SK-N-SH treated with all-trans-retinoic acid at 6 μM for 48 hours (cell line): ENCODE measurements at regions not wholly inside any gene's neighbourhood (a gene's known extent, or its start where the extent isn't known, plus 50 kb on each side); places are given as distances from the start of the nearest gene placed in this dataset.

ENCODE experiments used
- ATAC-seq: fragments of 200-7000 bp; cut with Tn5 transposase; 3 replicates; pipeline ENCODE4 v1.9.1; 2020; ENCODE audit warnings: mild to moderate bottlenecking, moderate library complexity
- ARNTL ChIP-seq: fragments of 450-650 bp; formaldehyde crosslinking; IDR thresholded peaks from 2 replicates; pipeline ENCODE4 v1.5.0; 2020; ENCODE audit warnings: low read depth, mild to moderate bottlenecking, moderate library complexity, borderline replicate concordance
- BACH2 ChIP-seq: fragments of 250-450 bp; sonication (Bioruptor Pico); IDR thresholded peaks from 2 replicates; pipeline ENCODE4 v1.9.0; 2021; ENCODE audit warnings: mild to moderate bottlenecking, borderline replicate concordance
- CSDC2 ChIP-seq: fragments of 250-450 bp; sonication (Bioruptor Pico); IDR thresholded peaks from 2 replicates; pipeline ENCODE4 v1.5.0; 2020; ENCODE audit warnings: mild to moderate bottlenecking, moderate library complexity
- CSRNP3 ChIP-seq: fragments of 250-450 bp; sonication (Bioruptor Pico); IDR thresholded peaks from 2 replicates; pipeline ENCODE4 v1.5.1; 2021; ENCODE audit warnings: mild to moderate bottlenecking, moderate library complexity
- ESRRG ChIP-seq: fragments of 250-450 bp; sonication (Bioruptor Pico); IDR thresholded peaks from 2 replicates; pipeline ENCODE4 v1.6.1; 2021; ENCODE audit warnings: mild to moderate bottlenecking
- GLIS3 ChIP-seq: fragments of 250-450 bp; sonication (Bioruptor Pico); IDR thresholded peaks from 2 replicates; pipeline ENCODE4 v1.5.0; 2020; ENCODE audit warnings: mild to moderate bottlenecking, moderate library complexity
- ISL1 ChIP-seq: fragments of 250-450 bp; sonication (Bioruptor Pico); IDR thresholded peaks from 2 replicates; pipeline ENCODE4 v2.1.2; 2022; ENCODE audit warnings: mild to moderate bottlenecking, moderate library complexity
- OSR1 ChIP-seq: fragments of 250-450 bp; sonication (Bioruptor Pico); IDR thresholded peaks from 2 replicates; pipeline ENCODE4 v1.8.0; 2022; ENCODE audit warnings: moderate library complexity, mild to moderate bottlenecking, inconsistent platforms
- PATZ1 ChIP-seq: fragments of 250-450 bp; sonication (Bioruptor Pico); IDR thresholded peaks from 2 replicates; pipeline ENCODE4 v1.8.0; 2020; ENCODE audit warnings: mild to moderate bottlenecking, moderate library complexity, borderline replicate concordance
- POU6F1 ChIP-seq: fragments of 250-450 bp; sonication (Bioruptor Pico); IDR thresholded peaks from 2 replicates; pipeline ENCODE4 v1.8.0; 2021; ENCODE audit warnings: low read depth, mild to moderate bottlenecking, moderate library complexity, borderline replicate concordance
- SNAI2 ChIP-seq: fragments of 250-450 bp; sonication (Bioruptor Pico); IDR thresholded peaks from 2 replicates; pipeline ENCODE4 v1.5.0; 2020; ENCODE audit warnings: mild to moderate bottlenecking, moderate library complexity
- TSHZ2 ChIP-seq: fragments of 250-450 bp; sonication (Bioruptor Pico); IDR thresholded peaks from 2 replicates; pipeline ENCODE4 v1.5.0; 2020; ENCODE audit warnings: mild to moderate bottlenecking, moderate library complexity
- ZC3H10 ChIP-seq: fragments of 250-450 bp; sonication (Bioruptor Pico); IDR thresholded peaks from 2 replicates; pipeline ENCODE4 v1.5.1; 2021; ENCODE audit warnings: mild to moderate bottlenecking, moderate library complexity
- ZFP3 ChIP-seq: fragments of 250-450 bp; sonication (Bioruptor Pico); IDR thresholded peaks from 2 replicates; pipeline ENCODE4 v1.5.0; 2020; ENCODE audit warnings: mild to moderate bottlenecking, moderate library complexity
- ZNF565 ChIP-seq: fragments of 450-650 bp; formaldehyde crosslinking; conservative IDR thresholded peaks from 2 replicates; pipeline ENCODE4 v1.5.0; 2020; ENCODE audit warnings: low read depth, mild to moderate bottlenecking, moderate library complexity
- ZNF70 ChIP-seq: fragments of 450-650 bp; formaldehyde crosslinking; IDR thresholded peaks from 2 replicates; pipeline ENCODE4 v1.5.0; 2020; ENCODE audit warnings: mild to moderate bottlenecking, moderate library complexity
- ZNF8 ChIP-seq: fragments of 450-650 bp; formaldehyde crosslinking; IDR thresholded peaks from 2 replicates; pipeline ENCODE4 v1.5.0; 2020; ENCODE audit warnings: mild to moderate bottlenecking, moderate library complexity

- TF ChIP-seq CSRNP3 (CRISPR knock-in tag) (no peak), POU6F1 (no peak)
Observed at GRCh38 chr3:18883571-18883970, 264.7 kb upstream of the KCNH8 start (continued).

- ATAC-seq = no peak
- TF ChIP-seq ZC3H10 (CRISPR knock-in tag) = no peak
- TF ChIP-seq CSDC2 (CRISPR knock-in tag) = no peak
- TF ChIP-seq ISL1 (CRISPR knock-in tag) = no peak
- no peak for TF ChIP-seq PATZ1
Observed at GRCh38 chr3:18880691-18881090, 267.6 kb upstream of the KCNH8 start.

GRCh38 chr3:18872466-18872865 is 275.8 kb upstream of the KCNH8 start:
- no peak for ATAC-seq
- no peak for TF ChIP-seq ZC3H10 (CRISPR knock-in tag)
- no peak for TF ChIP-seq ZNF70 (CRISPR knock-in tag)
- no peak for TF ChIP-seq BACH2 (CRISPR knock-in tag)

- peak; percentile 40; the same call in 2 of the 3 replicates for ATAC-seq
- no peak for TF ChIP-seq POU6F1
- no peak for TF ChIP-seq ZNF565 (CRISPR knock-in tag)
- TF ChIP-seq ZNF70 (CRISPR knock-in tag) = no peak
- TF ChIP-seq PATZ1 = no peak
- no peak for TF ChIP-seq CSDC2 (CRISPR knock-in tag)
- TF ChIP-seq CSRNP3 (CRISPR knock-in tag) = no peak
- no peak for TF ChIP-seq ESRRG (CRISPR knock-in tag)
- no peak for TF ChIP-seq ARNTL (CRISPR knock-in tag)
- no peak for TF ChIP-seq GLIS3
- TF ChIP-seq SNAI2 (CRISPR knock-in tag) = no peak
- TF ChIP-seq ZFP3 = no peak
- TF ChIP-seq TSHZ2 (CRISPR knock-in tag) = no peak
- no peak for TF ChIP-seq OSR1 (CRISPR knock-in tag)
- TF ChIP-seq ZNF8 = no peak
- TF ChIP-seq, all 23 proteins: peak for 0
Observed at GRCh38 chr3:18870642-18871041, 277.7 kb upstream of the KCNH8 start.
